RWPE2 (cell line): ENCODE measurements at regions not wholly inside any gene's neighbourhood (a gene's known extent, or its start where the extent isn't known, plus 50 kb on each side); places are given as distances from the start of the nearest gene placed in this dataset.

ENCODE experiments used
- ATAC-seq: fragments of 200-7000 bp; cut with Tn5 transposase; 3 replicates; pipeline ENCODE4 v1.9.1; 2021; ENCODE audit warnings: low read depth
- DNase-seq: peaks from one replicate; pipeline ENCODE4 v3.0.0-alpha.2; 2020; ENCODE audit warnings: low spot score
- H3K27ac ChIP-seq: fragments of 450-650 bp; 2 replicates; pipeline ENCODE4 v1.5.1; 2017; ENCODE audit warnings: mild to moderate bottlenecking; ENCODE audit not compliant: poor library complexity, severe bottlenecking
- H3K27me3 ChIP-seq: fragments of 250-450 bp; sonication (Bioruptor Pico); 2 replicates; pipeline ENCODE4 v1.5.1; 2021; ENCODE audit warnings: mild to moderate bottlenecking, moderate library complexity; ENCODE audit not compliant: insufficient read depth, poor library complexity, severe bottlenecking
- H3K36me3 ChIP-seq: fragments of 250-450 bp; sonication (Bioruptor Pico); 2 replicates; pipeline ENCODE4 v1.5.1; 2020; ENCODE audit warnings: low read depth, mild to moderate bottlenecking, moderate library complexity
- H3K4me1 ChIP-seq: fragments of 250-450 bp; sonication (Bioruptor Pico); 2 replicates; pipeline ENCODE4 v1.5.1; 2021; ENCODE audit warnings: mild to moderate bottlenecking, moderate library complexity; ENCODE audit not compliant: insufficient read depth, poor library complexity, severe bottlenecking
- H3K4me3 ChIP-seq: fragments of 250-450 bp; sonication (Bioruptor Pico); 2 replicates; pipeline ENCODE4 v1.5.1; 2021; ENCODE audit warnings: mild to moderate bottlenecking, moderate library complexity; ENCODE audit not compliant: severe bottlenecking
- H3K9me3 ChIP-seq: fragments of 250-450 bp; sonication (Bioruptor Pico); 2 replicates; pipeline ENCODE4 v1.5.1; 2021; ENCODE audit warnings: mild to moderate bottlenecking, moderate library complexity; ENCODE audit not compliant: severe bottlenecking
- CTCF ChIP-seq: fragments of 450-650 bp; IDR thresholded peaks from one replicate; pipeline ENCODE4 v1.5.1; 2017; ENCODE audit warnings: mild to moderate bottlenecking, moderate library complexity; ENCODE audit not compliant: poor library complexity, severe bottlenecking

- Histone ChIP-seq H3K27ac (no peak overlapping the region), H3K9me3 (no peaks in the 10 kb centered on the region), H3K4me3 (no peak overlapping the region), H3K36me3 (no peaks in the 10 kb centered on the region), H3K27me3 (no peaks in the 10 kb centered on the region), H3K4me1 (no peaks in the 10 kb centered on the region)
- ATAC-seq, result no peak
- TF ChIP-seq CTCF, result no peak
- no peak for DNase-seq
These were observed 119.7 kb upstream of the C1orf174 start for GRCh38 chr1:4019606-4020331.

GRCh38 chr1:4020449-4020848, 120.4 kb upstream of the C1orf174 start:
- ATAC-seq, result no peak
- Histone ChIP-seq H3K27ac (no peak overlapping the region), H3K4me1 (no peaks in the 10 kb centered on the region), H3K36me3 (no peaks in the 10 kb centered on the region), H3K9me3 (no peaks in the 10 kb centered on the region), H3K27me3 (no peaks in the 10 kb centered on the region), H3K4me3 (no peak overlapping the region)
- no peak for DNase-seq
- no peak for TF ChIP-seq CTCF

- no peak for TF ChIP-seq CTCF
- Histone ChIP-seq H3K4me1 (no peaks in the 10 kb centered on the region), H3K9me3 (peaks cover 1% of the 10 kb centered on the region), H3K27me3 (no peaks in the 10 kb centered on the region), H3K27ac (no peak overlapping the region), H3K36me3 (no peaks in the 10 kb centered on the region), H3K4me3 (no peak overlapping the region)
- ATAC-seq (no peak), DNase-seq (no peak)
These were observed 121.3 kb upstream of the C1orf174 start for GRCh38 chr1:4021136-4021973.

- ATAC-seq, result no peak
- H3K4me1 ChIP-seq, result no peaks in the 10 kb centered on the region
- no peak for TF ChIP-seq CTCF
- H3K27ac ChIP-seq, result no peak overlapping the region
- H3K9me3 ChIP-seq, result peaks cover 1% of the 10 kb centered on the region
- H3K4me3 ChIP-seq, result no peak overlapping the region
- no peaks in the 10 kb centered on the region for H3K27me3 ChIP-seq
- DNase-seq, result no peak
- H3K36me3 ChIP-seq, result no peaks in the 10 kb centered on the region
These were observed 121.8 kb upstream of the C1orf174 start for GRCh38 chr1:4021974-4022268.

- Histone ChIP-seq H3K27ac (no peak overlapping the region), H3K36me3 (no peaks in the 10 kb centered on the region), H3K4me3 (no peak overlapping the region), H3K27me3 (no peaks in the 10 kb centered on the region), H3K9me3 (peaks cover 1% of the 10 kb centered on the region), H3K4me1 (no peaks in the 10 kb centered on the region)
- no peak for DNase-seq
- TF ChIP-seq CTCF, result no peak
- ATAC-seq, result no peak
These were observed 122.6 kb upstream of the C1orf174 start for GRCh38 chr1:4022715-4023114.
